ENCODE measurements at regions not wholly inside any gene's neighbourhood (a gene's known extent, or its start where the extent isn't known, plus 50 kb on each side); places are given as distances from the start of the nearest gene placed in this dataset.

DNA sequence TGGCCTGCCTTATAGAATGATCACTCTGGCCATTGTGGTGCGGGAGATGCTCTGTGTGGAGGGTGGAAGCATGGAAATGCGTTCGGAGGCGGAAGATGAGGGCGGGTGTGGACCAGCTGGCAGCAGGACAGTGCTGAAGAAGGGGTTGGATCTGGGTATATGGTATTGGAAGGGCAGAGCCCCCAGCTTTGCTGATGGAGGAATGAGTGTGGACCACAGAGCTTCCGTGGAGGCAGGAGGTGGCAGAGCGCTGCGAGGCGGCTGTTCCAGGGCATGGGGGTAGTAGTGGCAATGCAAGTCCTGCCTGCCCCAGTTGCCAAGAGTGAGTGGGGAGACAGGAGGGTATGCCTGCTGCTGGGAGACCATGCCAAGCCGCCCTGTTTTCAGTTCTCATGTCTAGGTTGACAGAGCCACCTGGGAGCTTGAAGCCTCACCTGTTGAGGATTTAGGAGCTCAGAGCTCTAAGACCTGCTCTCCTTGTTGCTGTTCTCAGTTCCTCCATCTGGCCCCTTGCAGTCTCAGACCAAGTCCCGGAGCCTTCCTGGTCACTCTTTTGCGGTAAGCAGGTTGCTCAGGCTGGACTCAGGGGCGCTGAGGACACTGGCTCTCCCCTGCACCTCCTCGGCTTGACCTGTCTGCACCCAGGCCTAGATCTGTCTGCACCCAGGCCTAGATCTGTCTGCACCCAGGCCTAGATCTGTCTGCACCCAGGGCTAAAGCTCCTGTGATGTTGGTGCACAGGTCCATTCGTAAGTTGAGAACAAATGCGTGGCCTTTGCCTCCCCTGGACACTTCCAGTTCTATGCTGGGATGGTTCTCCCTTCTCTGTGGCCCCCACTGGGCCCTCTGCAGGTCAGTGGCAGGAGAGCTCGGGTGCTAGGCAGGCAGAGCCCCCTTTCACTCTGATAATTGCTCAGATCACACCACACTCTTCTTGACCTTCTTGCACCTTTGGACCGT is 290.5 kb upstream of the HS6ST1 start:
- DNase-seq (ENCODE audit: low spot score), result no peak
- Mint-ChIP-seq H3K36me3 (no peaks in the 10 kb centered on the region), H3K4me3 (no peak overlapping the region), H3K4me1 (peaks cover 9% of the 10 kb centered on the region; the same call in 1 of the 2 replicates), H3K27ac (no peak overlapping the region), H3K9me3 (no peaks in the 10 kb centered on the region), H3K27me3 (ENCODE audit: low read depth) (no peaks in the 10 kb centered on the region; the same call in 1 of the 2 replicates)
- ChIA-PET POLR2A (no interaction called here), CTCF (no interaction called here)
- TF ChIP-seq, protein P1, sequence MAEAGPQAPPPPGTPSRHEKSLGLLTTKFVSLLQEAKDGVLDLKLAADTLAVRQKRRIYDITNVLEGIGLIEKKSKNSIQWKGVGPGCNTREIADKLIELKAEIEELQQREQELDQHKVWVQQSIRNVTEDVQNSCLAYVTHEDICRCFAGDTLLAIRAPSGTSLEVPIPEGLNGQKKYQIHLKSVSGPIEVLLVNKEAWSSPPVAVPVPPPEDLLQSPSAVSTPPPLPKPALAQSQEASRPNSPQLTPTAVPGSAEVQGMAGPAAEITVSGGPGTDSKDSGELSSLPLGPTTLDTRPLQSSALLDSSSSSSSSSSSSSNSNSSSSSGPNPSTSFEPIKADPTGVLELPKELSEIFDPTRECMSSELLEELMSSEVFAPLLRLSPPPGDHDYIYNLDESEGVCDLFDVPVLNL (CRISPR knock-in tag; IDR thresholded peaks at IDR 0.05; ENCODE audit: borderline replicate concordance, low read depth), result no peak
- TF ChIP-seq, protein P2, sequence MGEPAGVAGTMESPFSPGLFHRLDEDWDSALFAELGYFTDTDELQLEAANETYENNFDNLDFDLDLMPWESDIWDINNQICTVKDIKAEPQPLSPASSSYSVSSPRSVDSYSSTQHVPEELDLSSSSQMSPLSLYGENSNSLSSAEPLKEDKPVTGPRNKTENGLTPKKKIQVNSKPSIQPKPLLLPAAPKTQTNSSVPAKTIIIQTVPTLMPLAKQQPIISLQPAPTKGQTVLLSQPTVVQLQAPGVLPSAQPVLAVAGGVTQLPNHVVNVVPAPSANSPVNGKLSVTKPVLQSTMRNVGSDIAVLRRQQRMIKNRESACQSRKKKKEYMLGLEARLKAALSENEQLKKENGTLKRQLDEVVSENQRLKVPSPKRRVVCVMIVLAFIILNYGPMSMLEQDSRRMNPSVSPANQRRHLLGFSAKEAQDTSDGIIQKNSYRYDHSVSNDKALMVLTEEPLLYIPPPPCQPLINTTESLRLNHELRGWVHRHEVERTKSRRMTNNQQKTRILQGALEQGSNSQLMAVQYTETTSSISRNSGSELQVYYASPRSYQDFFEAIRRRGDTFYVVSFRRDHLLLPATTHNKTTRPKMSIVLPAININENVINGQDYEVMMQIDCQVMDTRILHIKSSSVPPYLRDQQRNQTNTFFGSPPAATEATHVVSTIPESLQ (CRISPR knock-in tag; IDR thresholded peaks at IDR 0.05), result no peak
- TF ChIP-seq, protein P3, sequence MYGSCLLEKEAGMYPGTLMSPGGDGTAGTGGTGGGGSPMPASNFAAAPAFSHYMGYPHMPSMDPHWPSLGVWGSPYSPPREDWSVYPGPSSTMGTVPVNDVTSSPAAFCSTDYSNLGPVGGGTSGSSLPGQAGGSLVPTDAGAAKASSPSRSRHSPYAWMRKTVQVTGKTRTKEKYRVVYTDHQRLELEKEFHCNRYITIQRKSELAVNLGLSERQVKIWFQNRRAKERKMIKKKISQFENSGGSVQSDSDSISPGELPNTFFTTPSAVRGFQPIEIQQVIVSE (CRISPR knock-in tag; IDR thresholded peaks at IDR 0.05; ENCODE audit: borderline replicate concordance), result no peak
- TF ChIP-seq FOXP1 (CRISPR knock-in tag; IDR thresholded peaks at IDR 0.05; ENCODE audit: borderline replicate concordance) (no peak), TCF7 (CRISPR knock-in tag; IDR thresholded peaks at IDR 0.05; ENCODE audit: low read depth) (no peak), PRDM15 (CRISPR knock-in tag; IDR thresholded peaks at IDR 0.05) (no peak), FOXK1 (CRISPR knock-in tag; IDR thresholded peaks at IDR 0.05) (no peak), ZNF396 (CRISPR knock-in tag; IDR thresholded peaks at IDR 0.05; ENCODE audit: borderline replicate concordance) (no peak), FOXJ3 (CRISPR knock-in tag; IDR thresholded peaks at IDR 0.05; ENCODE audit: borderline replicate concordance) (no peak)
- ATAC-seq, result no peak

- no peak for ATAC-seq
- Mint-ChIP-seq H3K4me1 (peaks cover 9% of the 10 kb centered on the region; the same call in 1 of the 2 replicates), H3K9me3 (peaks cover 6% of the 10 kb centered on the region), H3K27me3 (ENCODE audit: low read depth) (no peaks in the 10 kb centered on the region; the same call in 1 of the 2 replicates), H3K27ac (no peak overlapping the region), H3K4me3 (no peak overlapping the region), H3K36me3 (no peaks in the 10 kb centered on the region)
- DNase-seq (ENCODE audit: low spot score), result no peak
- POLR2A ChIA-PET, result no interaction called here
- CTCF ChIA-PET, result no interaction called here
- TF ChIP-seq, protein P4, sequence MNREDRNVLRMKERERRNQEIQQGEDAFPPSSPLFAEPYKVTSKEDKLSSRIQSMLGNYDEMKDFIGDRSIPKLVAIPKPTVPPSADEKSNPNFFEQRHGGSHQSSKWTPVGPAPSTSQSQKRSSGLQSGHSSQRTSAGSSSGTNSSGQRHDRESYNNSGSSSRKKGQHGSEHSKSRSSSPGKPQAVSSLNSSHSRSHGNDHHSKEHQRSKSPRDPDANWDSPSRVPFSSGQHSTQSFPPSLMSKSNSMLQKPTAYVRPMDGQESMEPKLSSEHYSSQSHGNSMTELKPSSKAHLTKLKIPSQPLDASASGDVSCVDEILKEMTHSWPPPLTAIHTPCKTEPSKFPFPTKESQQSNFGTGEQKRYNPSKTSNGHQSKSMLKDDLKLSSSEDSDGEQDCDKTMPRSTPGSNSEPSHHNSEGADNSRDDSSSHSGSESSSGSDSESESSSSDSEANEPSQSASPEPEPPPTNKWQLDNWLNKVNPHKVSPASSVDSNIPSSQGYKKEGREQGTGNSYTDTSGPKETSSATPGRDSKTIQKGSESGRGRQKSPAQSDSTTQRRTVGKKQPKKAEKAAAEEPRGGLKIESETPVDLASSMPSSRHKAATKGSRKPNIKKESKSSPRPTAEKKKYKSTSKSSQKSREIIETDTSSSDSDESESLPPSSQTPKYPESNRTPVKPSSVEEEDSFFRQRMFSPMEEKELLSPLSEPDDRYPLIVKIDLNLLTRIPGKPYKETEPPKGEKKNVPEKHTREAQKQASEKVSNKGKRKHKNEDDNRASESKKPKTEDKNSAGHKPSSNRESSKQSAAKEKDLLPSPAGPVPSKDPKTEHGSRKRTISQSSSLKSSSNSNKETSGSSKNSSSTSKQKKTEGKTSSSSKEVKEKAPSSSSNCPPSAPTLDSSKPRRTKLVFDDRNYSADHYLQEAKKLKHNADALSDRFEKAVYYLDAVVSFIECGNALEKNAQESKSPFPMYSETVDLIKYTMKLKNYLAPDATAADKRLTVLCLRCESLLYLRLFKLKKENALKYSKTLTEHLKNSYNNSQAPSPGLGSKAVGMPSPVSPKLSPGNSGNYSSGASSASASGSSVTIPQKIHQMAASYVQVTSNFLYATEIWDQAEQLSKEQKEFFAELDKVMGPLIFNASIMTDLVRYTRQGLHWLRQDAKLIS (CRISPR knock-in tag; IDR thresholded peaks at IDR 0.05; ENCODE audit: borderline replicate concordance), result no peak
- TF ChIP-seq, protein P5, sequence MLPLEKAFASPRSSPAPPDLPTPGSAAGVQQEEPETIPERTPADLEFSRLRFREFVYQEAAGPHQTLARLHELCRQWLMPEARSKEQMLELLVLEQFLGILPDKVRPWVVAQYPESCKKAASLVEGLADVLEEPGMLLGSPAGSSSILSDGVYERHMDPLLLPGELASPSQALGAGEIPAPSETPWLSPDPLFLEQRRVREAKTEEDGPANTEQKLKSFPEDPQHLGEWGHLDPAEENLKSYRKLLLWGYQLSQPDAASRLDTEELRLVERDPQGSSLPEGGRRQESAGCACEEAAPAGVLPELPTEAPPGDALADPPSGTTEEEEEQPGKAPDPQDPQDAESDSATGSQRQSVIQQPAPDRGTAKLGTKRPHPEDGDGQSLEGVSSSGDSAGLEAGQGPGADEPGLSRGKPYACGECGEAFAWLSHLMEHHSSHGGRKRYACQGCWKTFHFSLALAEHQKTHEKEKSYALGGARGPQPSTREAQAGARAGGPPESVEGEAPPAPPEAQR (CRISPR knock-in tag; IDR thresholded peaks at IDR 0.05), result no peak
- TF ChIP-seq NFATC4 (CRISPR knock-in tag; IDR thresholded peaks at IDR 0.05) (no peak), ZNF317 (CRISPR knock-in tag; IDR thresholded peaks at IDR 0.05; ENCODE audit: borderline replicate concordance, low read depth) (no peak)
- TF ChIP-seq, protein P6, sequence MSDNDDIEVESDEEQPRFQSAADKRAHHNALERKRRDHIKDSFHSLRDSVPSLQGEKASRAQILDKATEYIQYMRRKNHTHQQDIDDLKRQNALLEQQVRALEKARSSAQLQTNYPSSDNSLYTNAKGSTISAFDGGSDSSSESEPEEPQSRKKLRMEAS (CRISPR knock-in tag; IDR thresholded peaks at IDR 0.05), result no peak
Observed at GRCh38 chr2:128610496-128610895, 291.8 kb upstream of the HS6ST1 start.
